DMS 273 treated with DMSO at 0.1 percent for 48 hours (cell line): ENCODE measurements at regions not wholly inside any gene's neighbourhood (a gene's known extent, or its start where the extent isn't known, plus 50 kb on each side); places are given as distances from the start of the nearest gene placed in this dataset.

Source experiments
- DNase-seq: peaks from one replicate; lab custom pipeline; 2025; lab: John Stamatoyannopoulos, UW

GRCh38 chr1:229210844-229211243 lies 60.1 kb upstream of the RAB4A start:
- DNase-seq, result no peak

- no peak for DNase-seq
These were observed 57.1 kb upstream of the RAB4A start for GRCh38 chr1:229213797-229214196.

GRCh38 chr1:229217716-229218115 lies 53.2 kb upstream of the RAB4A start:
- no peak for DNase-seq

- DNase-seq, result no peak
These were observed 52.3 kb upstream of the RAB4A start for GRCh38 chr1:229218612-229219025.

- DNase-seq, result peak; percentile 42
These were observed 50.6 kb upstream of the RAB4A start for GRCh38 chr1:229220163-229220846.

- no peak for DNase-seq
These were observed 49.5 kb upstream of the RAB4A start for GRCh38 chr1:229221106-229222019.
